ENCODE measurements at regions not wholly inside any gene's neighbourhood (a gene's known extent, or its start where the extent isn't known, plus 50 kb on each side); places are given as distances from the start of the nearest gene placed in this dataset.

- Histone ChIP-seq H3K9me3 (ENCODE audit: insufficient read depth, low read depth, low read length) (no peaks in the 10 kb centered on the region), H3K9ac (ENCODE audit: low read depth, low read length, poor library complexity, severe bottlenecking) (no peak overlapping the region), H2AFZ (ENCODE audit: low read length) (no peak overlapping the region), H3K4me1 (ENCODE audit: insufficient read depth, low read length, poor library complexity, severe bottlenecking) (no peaks in the 10 kb centered on the region), H3K4me2 (ENCODE audit: low read depth, low read length, poor library complexity, severe bottlenecking) (no peak overlapping the region), H3F3A (ENCODE audit: low read depth) (no peaks in the 10 kb centered on the region), H3K4me3 (ENCODE audit: low read length, poor library complexity, severe bottlenecking) (no peak overlapping the region), H3K36me3 (ENCODE audit: insufficient read depth, low read length) (no peaks in the 10 kb centered on the region), H3K79me2 (ENCODE audit: insufficient read depth, low read length) (no peaks in the 10 kb centered on the region), H3K27me3 (ENCODE audit: insufficient read depth, low read length, poor library complexity, severe bottlenecking) (no peaks in the 10 kb centered on the region), H3K9me2 (replicated peaks; ENCODE audit: low read depth, low read length) (no peaks in the 10 kb centered on the region), H4K20me1 (ENCODE audit: insufficient read depth, low read length, poor library complexity, severe bottlenecking) (no peaks in the 10 kb centered on the region)
- no peak for TF ChIP-seq CTCF (conservative IDR thresholded peaks at IDR 0.05; ENCODE audit: low read length)
- no peak for TF ChIP-seq EZH2phosphoT487 (IDR thresholded peaks at IDR 0.05; ENCODE audit: borderline replicate concordance)
Measured at GRCh38 chr3:107188262-107188661, 189.0 kb upstream of the CCDC54 start.

- Histone ChIP-seq H2AFZ (ENCODE audit: low read length) (no peak overlapping the region), H3K9me2 (replicated peaks; ENCODE audit: low read depth, low read length) (no peaks in the 10 kb centered on the region), H3K27me3 (ENCODE audit: insufficient read depth, low read length, poor library complexity, severe bottlenecking) (no peaks in the 10 kb centered on the region), H3F3A (ENCODE audit: low read depth) (no peaks in the 10 kb centered on the region), H3K4me3 (ENCODE audit: low read length, poor library complexity, severe bottlenecking) (no peak overlapping the region), H4K20me1 (ENCODE audit: insufficient read depth, low read length, poor library complexity, severe bottlenecking) (no peaks in the 10 kb centered on the region), H3K4me2 (ENCODE audit: low read depth, low read length, poor library complexity, severe bottlenecking) (no peak overlapping the region), H3K9me3 (ENCODE audit: insufficient read depth, low read depth, low read length) (no peaks in the 10 kb centered on the region), H3K79me2 (ENCODE audit: insufficient read depth, low read length) (no peaks in the 10 kb centered on the region), H3K4me1 (ENCODE audit: insufficient read depth, low read length, poor library complexity, severe bottlenecking) (no peaks in the 10 kb centered on the region), H3K36me3 (ENCODE audit: insufficient read depth, low read length) (no peaks in the 10 kb centered on the region), H3K9ac (ENCODE audit: low read depth, low read length, poor library complexity, severe bottlenecking) (no peak overlapping the region)
- TF ChIP-seq EZH2phosphoT487 (IDR thresholded peaks at IDR 0.05; ENCODE audit: borderline replicate concordance) (no peak), CTCF (conservative IDR thresholded peaks at IDR 0.05; ENCODE audit: low read length) (no peak)
Measured at GRCh38 chr3:107189158-107189791, 188.0 kb upstream of the CCDC54 start.

- H3K9ac ChIP-seq (ENCODE audit: low read depth, low read length, poor library complexity, severe bottlenecking): no peak overlapping the region
- H3K9me3 ChIP-seq (ENCODE audit: insufficient read depth, low read depth, low read length): no peaks in the 10 kb centered on the region
- H3K27me3 ChIP-seq (ENCODE audit: insufficient read depth, low read length, poor library complexity, severe bottlenecking): no peaks in the 10 kb centered on the region
- no peaks in the 10 kb centered on the region for H4K20me1 ChIP-seq (ENCODE audit: insufficient read depth, low read length, poor library complexity, severe bottlenecking)
- H3K9me2 ChIP-seq (replicated peaks; ENCODE audit: low read depth, low read length): no peaks in the 10 kb centered on the region
- no peak overlapping the region for H3K4me2 ChIP-seq (ENCODE audit: low read depth, low read length, poor library complexity, severe bottlenecking)
- no peaks in the 10 kb centered on the region for H3K36me3 ChIP-seq (ENCODE audit: insufficient read depth, low read length)
- no peaks in the 10 kb centered on the region for H3K79me2 ChIP-seq (ENCODE audit: insufficient read depth, low read length)
- H3F3A ChIP-seq (ENCODE audit: low read depth): no peaks in the 10 kb centered on the region
- TF ChIP-seq CTCF (conservative IDR thresholded peaks at IDR 0.05; ENCODE audit: low read length) (no peak), EZH2phosphoT487 (IDR thresholded peaks at IDR 0.05; ENCODE audit: borderline replicate concordance) (no peak)
- no peak overlapping the region for H2AFZ ChIP-seq (ENCODE audit: low read length)
- H3K4me3 ChIP-seq (ENCODE audit: low read length, poor library complexity, severe bottlenecking): no peak overlapping the region
- H3K4me1 ChIP-seq (ENCODE audit: insufficient read depth, low read length, poor library complexity, severe bottlenecking): no peaks in the 10 kb centered on the region
Measured at GRCh38 chr3:107193116-107193515, 184.1 kb upstream of the CCDC54 start.
